HS-5 (cell line): ENCODE measurements at regions not wholly inside any gene's neighbourhood (a gene's known extent, or its start where the extent isn't known, plus 50 kb on each side); places are given as distances from the start of the nearest gene placed in this dataset.
"Not testable (repeated sequence)": the region's sequence is repeated elsewhere in the genome, so short reads cannot be mapped to it uniquely, and the experiment has no call there.

Source experiments
- DNase-seq: peaks from one replicate; pipeline ENCODE4 v3.0.0-alpha.2; 2012; ENCODE audit warnings: low read depth

DNA sequence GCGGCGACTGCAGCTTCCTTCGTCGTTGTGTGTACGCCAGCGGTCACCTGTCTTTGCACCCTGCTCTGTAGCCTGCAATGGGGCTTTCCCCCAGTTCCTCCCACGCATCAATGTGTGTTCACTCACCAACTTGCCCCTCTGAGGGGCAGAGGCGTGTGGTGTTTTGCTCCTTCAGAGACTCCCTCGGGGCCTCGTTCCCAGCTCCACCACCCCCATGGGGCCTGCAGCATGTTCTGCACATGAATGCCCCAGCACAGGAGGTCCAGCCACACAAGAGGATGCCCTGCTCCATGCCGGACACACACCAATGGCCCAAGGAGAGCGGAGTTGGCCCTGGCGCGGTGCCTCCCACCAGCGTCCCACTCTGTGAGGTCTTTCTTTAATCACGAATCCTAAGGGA is 196.8 kb downstream of the BANP start:
- not testable (repeated sequence) for DNase-seq

DNA sequence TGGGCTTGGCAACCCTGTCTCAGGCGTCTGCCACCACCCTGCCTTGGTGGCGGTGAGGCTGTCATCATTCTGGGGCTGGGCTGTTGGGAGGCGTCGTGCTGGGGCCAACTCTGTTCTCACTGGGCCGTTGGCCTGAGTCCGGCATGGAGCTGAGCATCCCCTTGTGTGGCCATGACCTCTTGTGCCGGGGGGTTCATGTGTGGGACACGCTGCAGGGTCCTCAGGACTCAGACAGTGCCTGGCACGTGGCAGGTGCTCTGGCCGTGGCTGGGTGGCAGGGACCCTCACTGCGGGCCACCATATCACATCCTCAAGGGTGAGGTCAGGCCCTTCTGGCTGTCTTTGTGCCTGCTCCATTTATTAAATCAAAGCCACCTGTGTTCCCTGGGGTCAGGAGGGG is 197.4 kb downstream of the BANP start:
- DNase-seq = not testable (repeated sequence)

DNA sequence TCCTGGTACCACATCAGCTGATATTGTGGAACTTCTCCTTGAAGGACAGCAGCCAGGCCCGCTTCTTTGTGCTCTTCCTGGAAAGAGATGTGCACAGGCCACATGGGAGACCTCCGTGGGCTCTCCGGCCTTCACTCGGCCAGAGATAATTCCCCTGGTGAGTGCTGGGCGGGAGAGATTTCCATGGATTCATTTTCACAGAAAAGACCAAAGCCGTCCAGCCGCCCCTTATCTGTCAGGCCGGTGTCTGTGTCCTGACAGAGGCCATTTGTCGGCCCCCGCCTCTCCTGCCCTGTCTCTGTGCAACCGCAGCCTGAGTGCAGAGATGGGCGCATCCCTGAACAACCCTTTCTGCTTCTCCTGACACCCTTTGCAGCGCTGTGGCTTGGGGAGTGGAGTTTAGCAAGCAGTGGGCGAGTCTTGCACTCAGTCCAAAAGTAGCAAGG is 197.9 kb downstream of the BANP start:
- DNase-seq = not testable (repeated sequence)

DNA sequence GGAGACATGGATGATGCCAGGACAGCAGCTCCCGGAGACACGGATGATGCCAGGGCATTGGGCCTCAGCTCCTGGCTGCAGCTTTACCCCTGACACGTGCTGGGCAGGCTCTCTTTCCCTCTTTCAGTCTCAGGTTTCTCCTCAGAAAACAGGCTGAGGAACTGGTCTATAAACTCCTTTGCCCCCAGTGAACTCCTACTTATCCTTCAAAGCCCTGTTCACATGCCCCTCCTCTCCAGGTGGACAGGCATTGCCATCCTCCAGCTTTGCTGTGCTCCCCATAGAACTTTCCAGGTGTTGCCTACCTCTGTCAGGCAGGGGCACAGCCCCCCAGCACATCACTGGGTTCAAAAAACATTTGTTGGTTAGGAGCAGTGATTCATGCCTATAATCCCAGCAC is 198.4 kb downstream of the BANP start:
- not testable (repeated sequence) for DNase-seq

DNA sequence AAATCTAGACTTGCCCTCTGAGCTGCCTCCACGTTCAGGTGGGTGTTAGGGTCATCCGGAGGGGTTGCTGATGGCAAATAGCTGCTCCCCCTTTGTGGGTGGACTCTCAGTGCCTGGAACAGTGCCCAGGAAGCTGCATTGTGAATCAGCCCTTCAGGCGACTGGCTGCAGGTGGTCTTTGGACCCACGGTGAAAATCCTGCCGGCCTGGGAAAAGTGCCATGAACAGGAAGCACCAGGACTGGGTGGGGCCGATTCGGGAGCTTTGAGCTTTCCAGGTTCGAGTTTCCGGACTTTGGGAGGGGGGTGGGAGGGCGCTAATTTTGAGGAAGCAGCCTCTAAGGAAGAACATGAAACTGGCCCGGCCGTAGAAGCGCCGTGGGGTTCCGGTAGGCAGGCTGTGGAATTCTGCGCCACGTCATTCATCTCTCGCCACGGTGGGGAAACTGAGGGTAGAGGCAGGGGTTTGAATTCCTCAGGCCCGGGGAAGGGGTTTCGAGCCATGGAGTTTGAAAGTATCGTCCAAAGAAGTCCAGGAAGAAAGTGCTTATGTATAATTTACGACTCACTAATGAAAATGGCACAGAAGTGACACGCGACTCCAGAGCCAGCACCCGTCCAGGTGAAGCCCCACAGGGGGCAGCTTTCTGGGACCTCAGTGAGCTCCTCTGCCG is 199.4 kb downstream of the BANP start:
- not testable (repeated sequence) for DNase-seq

DNA sequence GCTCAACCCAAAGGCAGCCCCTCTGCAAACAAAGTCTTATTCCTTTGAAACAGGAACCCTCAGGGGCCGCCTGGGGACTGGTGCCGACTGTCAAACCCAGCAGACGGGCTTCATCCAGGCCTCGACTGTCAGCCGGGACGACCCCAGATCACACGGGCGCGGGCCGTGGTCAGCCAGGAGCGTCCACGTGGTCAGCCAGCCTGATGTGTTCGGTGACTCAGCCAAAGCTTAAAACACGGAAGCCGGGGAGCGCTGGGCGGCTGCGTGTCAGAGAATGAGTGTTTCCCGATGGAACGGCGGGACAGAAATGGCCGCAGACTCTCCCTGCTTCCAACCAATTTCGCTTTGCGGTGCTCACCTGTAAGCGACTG is 199.9 kb downstream of the BANP start:
- not testable (repeated sequence) for DNase-seq

DNA sequence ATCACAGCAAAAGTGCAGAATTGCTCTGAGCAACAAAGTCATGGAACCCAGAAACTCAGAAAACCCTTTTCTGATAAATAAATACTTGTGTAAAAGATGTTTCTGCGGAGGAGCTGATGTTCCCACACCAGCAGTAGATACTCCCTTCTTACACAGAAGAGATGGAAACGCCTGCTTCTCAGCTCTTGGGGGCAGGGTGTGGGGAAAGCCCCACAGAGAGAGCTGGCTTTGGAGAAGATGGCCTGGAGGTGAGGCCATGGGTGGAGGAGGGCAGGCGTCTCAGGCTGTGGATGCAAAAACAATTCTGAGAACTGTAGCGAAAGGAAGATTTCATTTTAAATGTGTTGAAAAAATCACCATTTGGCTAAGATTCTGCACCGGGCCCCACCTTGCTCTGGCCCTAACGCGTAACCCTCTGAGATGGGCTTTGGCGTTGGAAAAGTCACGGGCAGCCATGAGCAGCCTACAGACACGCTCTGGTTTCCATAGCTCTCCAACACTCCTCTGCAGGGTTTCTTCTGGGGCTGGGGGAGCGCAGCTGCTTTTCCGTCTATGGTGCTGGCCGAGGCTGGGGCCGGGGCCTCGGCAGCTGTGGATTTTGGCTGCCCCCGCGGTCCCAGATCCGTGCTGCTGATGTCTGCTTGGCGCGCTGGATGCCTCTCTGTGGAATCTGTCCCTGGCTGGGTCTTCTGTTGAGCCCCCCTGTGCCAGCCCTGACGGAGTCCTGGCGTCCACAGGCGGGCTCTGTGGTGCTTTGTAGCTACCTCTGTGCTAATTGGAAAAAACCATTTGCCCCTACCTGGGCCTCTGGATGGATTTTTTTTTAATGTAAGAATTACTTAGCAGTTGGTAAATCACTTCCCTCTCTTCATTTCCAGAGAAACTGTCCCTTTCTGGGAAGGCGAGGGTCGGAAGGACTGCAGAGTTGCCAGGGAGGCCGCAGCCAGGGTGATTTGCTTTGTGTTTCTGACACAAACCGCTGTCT is 200.9 kb downstream of the BANP start:
- DNase-seq = not testable (repeated sequence)

DNA sequence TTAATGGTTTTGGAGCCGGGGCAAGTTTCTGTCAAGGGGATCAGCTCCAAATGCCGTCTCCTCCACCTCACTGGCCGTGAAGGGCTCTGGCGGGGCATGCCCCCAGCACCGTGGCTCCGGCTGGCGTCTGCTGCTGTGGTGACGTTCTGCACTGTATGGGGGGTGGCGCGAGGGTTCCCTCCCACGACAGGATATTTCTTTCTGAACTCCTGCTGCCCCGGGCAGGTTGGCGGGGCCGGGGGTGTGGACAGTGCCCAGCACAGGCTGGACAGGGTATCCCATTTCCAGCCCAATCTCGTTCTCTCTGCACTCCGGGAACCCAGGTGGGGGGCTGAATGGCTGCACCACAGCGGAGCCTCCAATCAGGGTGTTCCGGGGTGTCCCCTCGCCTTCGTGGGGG is 201.6 kb downstream of the BANP start:
- not testable (repeated sequence) for DNase-seq

DNA sequence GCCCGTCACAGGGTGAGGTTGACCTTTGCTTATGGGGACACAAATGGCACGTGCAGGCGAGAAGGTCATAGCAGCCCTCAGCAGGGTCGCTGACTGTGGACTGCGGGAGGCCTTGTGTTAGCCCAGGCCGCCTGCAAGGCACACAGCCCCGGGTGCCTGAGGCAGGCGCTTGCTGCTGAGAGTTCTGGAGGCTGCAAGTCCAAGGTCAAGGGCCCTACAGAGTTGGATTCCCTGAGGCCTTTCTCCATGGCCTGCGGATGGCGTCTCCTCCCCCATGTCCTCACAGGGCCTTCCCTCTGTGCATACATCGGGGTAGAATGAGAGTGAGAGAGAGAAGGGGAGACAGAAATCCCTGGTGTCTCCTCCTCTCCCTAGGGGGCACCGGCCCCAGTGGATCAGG is 202.3 kb downstream of the BANP start:
- DNase-seq = not testable (repeated sequence)

DNA sequence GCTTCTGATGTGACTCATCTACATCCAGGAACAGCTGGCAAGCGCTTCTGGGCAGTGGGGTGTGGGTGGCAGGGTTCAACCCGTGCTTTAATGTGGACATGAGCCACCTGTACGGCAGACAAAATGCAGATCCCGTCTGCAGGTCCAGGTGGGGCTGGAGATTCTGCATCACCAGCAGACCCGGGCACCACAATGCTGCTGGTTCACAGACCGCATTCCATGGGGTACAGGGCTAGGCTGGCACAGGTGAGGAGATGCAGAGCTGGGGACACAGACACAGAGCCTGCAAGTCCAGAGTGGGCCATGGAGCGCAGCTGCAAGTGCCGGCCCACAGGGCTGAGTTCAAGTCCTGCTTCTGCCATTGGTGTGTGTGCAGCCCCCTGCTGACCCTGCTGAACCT is 203.7 kb downstream of the BANP start:
- DNase-seq = not testable (repeated sequence)

DNA sequence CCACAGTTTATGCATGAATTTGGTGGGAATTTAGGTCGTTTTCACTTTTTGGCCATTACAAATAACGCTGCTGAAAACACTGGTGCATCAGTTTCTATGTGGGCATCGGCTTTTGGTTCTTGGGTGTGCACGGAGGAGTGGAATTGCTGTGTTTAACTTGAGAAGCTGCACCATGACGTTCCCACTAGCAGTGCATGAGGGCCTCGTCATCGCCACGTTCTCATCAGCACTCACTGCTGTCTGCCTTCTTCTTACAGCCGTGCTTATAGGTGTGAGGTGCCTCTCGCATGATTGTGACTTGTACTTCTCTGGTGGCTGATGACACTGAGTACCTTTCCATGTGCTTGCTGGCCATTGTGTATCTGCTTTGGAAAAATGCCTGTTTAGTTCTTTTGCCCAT is 204.4 kb downstream of the BANP start:
- not testable (repeated sequence) for DNase-seq

DNA sequence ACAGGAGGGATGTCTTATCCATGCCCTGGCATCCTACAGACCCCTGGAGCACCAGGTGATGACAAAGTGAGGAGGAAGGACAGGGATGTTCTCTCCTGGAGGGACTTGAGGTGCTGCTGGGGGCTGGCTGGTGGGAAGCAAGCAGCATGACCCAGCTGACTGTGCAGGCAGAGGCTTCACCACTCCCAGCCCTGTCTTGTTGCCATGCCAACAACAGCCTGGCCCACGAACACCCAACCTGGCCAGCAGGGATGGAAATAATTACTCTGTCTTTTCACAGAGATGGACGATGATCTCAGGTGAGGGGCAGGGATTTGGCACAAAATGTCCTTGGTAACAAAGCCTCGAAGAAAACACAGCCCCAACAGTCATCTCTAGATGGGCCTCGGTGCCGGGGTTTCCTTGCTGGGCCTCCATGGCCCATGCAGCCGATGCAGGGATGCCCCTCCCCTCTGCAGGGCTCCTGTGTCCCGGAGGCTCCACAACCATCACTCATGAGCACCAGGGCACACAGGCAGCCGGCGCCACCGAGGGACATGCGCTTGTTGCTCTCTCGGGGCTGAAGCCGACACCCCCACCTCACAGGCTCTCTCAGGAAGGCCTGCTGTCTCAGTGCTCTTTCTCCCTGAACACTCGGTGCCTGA is 205.5 kb downstream of the BANP start:
- DNase-seq = not testable (repeated sequence)

DNA sequence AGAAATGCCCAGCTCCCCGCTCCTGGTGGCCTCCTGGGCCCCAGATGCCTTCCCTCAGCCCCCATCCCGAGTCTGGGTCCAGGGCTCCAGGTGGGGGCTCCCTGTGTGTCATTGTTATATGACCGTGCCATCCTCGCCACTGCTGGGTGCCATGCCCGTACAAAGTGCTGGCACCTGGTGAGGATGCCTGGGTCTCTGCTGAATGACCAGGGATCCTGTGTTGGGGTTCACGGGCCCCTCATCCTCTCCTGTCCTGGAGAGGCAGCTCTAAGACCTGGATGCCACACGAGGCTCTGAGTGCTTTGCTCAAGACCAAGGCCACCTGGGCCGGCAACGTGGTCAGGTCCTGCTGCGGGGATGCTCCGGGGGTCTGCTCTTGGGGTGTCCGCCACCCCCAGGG is 206.5 kb downstream of the BANP start:
- not testable (repeated sequence) for DNase-seq

DNA sequence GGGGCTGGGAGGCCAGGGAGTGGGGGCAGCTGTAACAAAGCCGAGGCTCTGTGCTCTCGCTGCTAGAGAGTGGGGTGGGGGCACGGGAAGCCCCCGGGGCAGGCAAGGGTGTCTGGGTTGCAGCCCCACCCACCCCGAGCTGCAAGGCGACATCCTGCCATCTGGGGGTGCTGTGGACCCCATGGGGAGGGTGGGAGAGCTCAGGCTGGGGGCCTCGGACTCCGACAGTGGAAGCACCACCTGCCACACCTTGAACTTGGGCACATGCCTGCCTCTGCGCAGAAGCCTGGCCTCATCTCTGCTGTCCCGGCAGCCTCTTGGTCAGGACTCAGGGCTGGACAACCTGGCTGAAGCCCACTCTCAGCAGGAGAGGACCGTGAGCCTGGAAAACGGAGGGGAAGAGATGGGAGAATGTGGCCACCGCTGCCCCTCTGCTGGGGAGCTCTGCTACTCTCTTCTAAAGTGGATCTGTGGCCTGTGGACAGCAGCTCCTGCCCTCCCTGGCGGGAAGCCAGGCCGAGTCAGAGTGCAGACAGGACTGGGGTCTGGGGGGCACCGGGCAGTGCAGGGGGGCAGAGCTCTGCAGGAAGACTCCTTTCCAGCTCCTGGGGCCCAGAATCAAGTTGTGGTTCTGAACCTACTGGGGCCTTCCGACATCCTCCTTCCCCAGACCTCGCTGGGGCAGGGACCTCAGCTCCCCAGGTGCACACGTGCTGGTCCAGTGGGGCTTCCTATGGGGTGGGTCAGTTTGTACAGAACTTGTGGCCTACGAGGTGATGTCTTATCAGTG is 207.2 kb downstream of the BANP start:
- not testable (repeated sequence) for DNase-seq

DNA sequence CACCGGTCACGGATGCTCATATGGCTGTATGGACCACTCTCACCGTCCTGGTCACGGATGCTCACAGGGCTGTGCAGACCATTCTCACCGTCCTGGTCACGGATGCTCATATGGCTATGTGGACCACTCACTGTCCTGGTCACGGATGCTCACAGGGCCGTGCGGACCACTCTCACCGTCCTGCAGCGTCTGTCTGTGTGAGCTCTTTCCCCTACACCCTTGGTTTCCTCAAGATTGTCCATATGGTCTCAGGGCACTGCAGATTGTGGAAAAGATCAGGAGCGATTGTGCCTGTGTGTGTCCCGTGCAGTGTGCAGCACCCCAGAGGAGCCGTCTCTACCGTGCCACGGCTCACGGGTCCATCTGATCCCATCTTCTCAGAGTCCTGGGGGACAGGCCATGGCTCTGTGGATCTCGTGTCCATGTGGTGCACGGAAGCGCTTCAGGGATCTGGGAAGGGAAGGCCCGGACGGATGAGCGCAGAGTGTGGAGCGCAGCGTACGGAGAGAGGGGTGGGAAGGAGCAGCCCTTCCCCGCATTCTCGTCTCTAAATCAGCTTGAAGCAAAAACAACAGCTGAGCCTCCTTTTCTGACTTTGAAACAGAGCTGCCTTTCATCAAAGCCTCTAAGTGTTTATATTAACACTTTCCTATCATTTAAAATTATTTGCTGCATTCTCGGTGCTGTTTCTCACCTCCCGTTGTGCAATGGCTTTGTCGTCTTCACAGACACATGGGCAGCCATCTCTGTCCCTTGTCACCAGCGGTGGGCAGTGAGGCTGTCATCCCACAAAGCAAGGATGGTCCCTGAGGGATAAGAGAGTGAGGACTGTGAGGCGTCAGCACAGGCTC is 208.0 kb downstream of the BANP start:
- DNase-seq = not testable (repeated sequence)

DNA sequence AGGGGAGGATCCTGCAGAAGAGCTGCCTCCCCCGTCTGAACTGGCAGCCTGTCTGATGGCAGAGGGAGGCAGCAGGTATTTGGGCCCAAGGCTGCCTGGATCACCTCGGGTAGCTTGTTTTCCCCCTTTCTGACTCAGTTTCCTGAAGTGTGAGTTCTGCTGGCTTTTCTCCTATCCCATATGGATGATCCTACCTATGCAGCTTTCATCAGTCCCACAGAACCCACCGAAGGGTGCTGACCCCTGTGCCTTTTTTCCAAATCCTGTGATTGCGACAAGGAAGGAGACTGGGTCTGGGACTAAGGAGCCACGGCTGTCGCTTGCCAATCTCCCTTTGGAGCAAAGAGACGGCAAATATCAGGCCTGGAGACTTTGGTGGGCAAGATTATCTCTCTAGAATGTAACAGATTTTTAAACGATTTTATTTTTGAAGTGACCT is 208.7 kb downstream of the BANP start:
- not testable (repeated sequence) for DNase-seq

DNA sequence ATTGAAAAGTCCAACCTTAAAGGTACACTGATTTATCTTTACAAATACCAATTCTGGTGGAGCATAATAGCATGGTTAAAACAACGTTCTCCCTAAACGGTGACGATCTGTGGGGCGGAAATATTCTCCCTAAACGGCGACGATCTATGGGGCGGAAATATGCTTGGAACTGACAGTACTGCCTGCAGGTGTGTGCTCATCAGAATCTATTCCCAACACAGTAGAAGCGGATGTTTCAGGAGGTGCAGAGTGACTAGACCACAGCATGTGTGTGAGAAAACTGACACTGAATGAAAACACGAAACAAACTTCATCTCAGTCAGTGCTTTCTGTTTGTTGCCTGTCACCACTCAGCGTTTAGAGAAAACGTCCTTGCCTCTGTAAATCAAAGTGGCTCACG is 210.0 kb downstream of the BANP start:
- DNase-seq = not testable (repeated sequence)

DNA sequence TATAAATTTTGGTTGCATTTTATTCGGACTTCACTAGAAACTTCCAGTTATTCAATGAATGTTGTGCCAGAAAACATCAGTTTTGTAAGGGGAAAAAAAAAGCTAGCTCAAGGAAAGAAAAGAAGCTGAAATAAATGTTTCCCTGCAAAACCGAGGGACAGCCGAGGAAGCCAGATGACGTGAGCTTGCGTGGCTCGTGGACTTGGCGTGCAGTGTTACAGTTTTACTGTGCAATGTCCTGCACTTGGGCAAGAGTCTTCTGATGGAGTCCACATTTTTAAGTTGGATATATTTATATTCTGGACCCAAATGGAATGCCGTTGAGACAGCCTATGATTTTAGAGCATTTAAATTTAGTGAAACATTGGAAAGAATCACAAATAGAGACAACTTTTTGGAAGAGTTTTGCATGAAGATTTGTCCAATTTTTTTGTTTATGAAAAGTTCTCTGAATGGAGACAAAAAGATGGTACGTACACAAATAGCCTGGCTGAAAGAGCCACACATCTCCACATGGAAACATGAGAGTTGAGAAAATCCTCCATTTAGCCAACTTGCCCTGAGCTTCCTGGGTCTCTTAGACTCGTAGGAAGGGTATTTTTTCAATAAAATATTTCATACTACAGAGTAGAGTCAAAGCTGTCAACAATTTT is 210.5 kb downstream of the BANP start:
- DNase-seq = not testable (repeated sequence)

DNA sequence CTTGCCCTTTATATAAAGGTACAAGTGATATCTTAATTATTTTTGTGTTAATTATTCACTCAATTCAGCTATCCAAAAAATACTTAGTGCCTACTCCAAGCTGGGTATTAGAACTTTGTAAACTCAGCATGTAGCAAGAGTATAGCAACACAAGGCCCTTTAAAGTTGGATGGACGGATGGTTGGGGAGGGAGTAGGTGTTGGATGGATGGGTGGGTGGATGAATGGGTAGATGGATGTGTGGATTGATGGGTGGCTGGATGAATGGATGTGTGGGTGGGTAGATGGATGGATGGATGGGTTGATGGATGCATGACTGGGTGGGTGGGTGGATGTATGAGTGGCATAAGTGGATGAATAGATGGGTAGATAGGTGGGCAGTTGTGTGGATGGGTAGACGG is 211.5 kb downstream of the BANP start:
- not testable (repeated sequence) for DNase-seq
